PC-3 (cell line): ENCODE measurements at regions not wholly inside any gene's neighbourhood (a gene's known extent, or its start where the extent isn't known, plus 50 kb on each side); places are given as distances from the start of the nearest gene placed in this dataset.

Experiments used
- CTCF ChIP-seq: fragments of 300-600 bp; sonication (generic); conservative IDR thresholded peaks from 2 replicates; pipeline ENCODE4 v1.5.1; 2017; ENCODE audit warnings: antibody characterized with exemption, low read depth, mild to moderate bottlenecking, low read length
- EZH2 ChIP-seq: fragments of 300-600 bp; sonication (generic); IDR thresholded peaks from one replicate; pipeline ENCODE4 v1.6.1; 2017; ENCODE audit warnings: antibody characterized with exemption, mild to moderate bottlenecking, low read length; ENCODE audit not compliant: unreplicated experiment
- EZH2phosphoT487 ChIP-seq: fragments of 300-600 bp; sonication (generic); IDR thresholded peaks from 2 replicates; pipeline ENCODE4 v1.6.1; 2018; ENCODE audit warnings: mild to moderate bottlenecking, antibody characterized with exemption, low read length, borderline replicate concordance

GRCh38 chr9:119003882-119004617, 365.2 kb downstream of the BRINP1 start:
- TF ChIP-seq EZH2 = no peak
- no peak for TF ChIP-seq CTCF
- TF ChIP-seq EZH2phosphoT487 = no peak
